ENCODE measurements at regions not wholly inside any gene's neighbourhood (a gene's known extent, or its start where the extent isn't known, plus 50 kb on each side); places are given as distances from the start of the nearest gene placed in this dataset.

GRCh38 chr9:107918749-107919148, 429.2 kb upstream of the KLF4 start:
- no peaks in the 10 kb centered on the region for H3K36me3 Mint-ChIP-seq (ENCODE audit: low read depth, unreplicated experiment)
- no peaks in the 10 kb centered on the region for H4K20me1 ChIP-seq (ENCODE audit: insufficient read depth, low read length)
- no peaks in the 10 kb centered on the region for H3K4me1 ChIP-seq (ENCODE audit: insufficient read depth, low read length)
- no peaks in the 10 kb centered on the region for H3K9me3 ChIP-seq (ENCODE audit: insufficient read depth, low read depth, low read length)
- H3K9ac ChIP-seq (ENCODE audit: low read length), result no peak overlapping the region
- H3K4me2 ChIP-seq (ENCODE audit: low read length), result no peak overlapping the region
- FAIRE-seq (no peak), DNase-seq (ENCODE audit: low read depth) (no peak)
- TF ChIP-seq CTCF (IDR thresholded peaks at IDR 0.05; ENCODE audit: insufficient read depth, low read depth, low read length) (no peak), EZH2 (IDR thresholded peaks at IDR 0.05; ENCODE audit: insufficient read depth, low read length) (no peak)
- H3K4me3 Mint-ChIP-seq (ENCODE audit: unreplicated experiment), result no peak overlapping the region
- no peaks in the 10 kb centered on the region for H3K4me1 Mint-ChIP-seq (ENCODE audit: low read depth, unreplicated experiment)
- H3K36me3 ChIP-seq (ENCODE audit: insufficient read depth, low read length), result no peaks in the 10 kb centered on the region
- peaks cover 5% of the 10 kb centered on the region for H3K9me3 Mint-ChIP-seq (ENCODE audit: unreplicated experiment)
- no peak overlapping the region for H3K4me3 ChIP-seq (ENCODE audit: insufficient read depth, low read depth, low read length)
- H3K79me2 ChIP-seq (ENCODE audit: insufficient read depth, low read length), result no peaks in the 10 kb centered on the region
- H2AFZ ChIP-seq (ENCODE audit: low read depth, low read length), result no peak overlapping the region
- H3K27ac Mint-ChIP-seq (ENCODE audit: unreplicated experiment), result no peak overlapping the region
- no peak overlapping the region for H3K27ac ChIP-seq (ENCODE audit: low read depth, low read length)
- H3K27me3 Mint-ChIP-seq (ENCODE audit: low read depth, unreplicated experiment), result peaks cover 15% of the 10 kb centered on the region
- no peaks in the 10 kb centered on the region for H3K27me3 ChIP-seq (ENCODE audit: insufficient read depth, low read length)

- Histone ChIP-seq H3K9me3 (ENCODE audit: insufficient read depth, low read depth, low read length) (no peaks in the 10 kb centered on the region), H3K36me3 (ENCODE audit: insufficient read depth, low read length) (no peaks in the 10 kb centered on the region), H3K79me2 (ENCODE audit: insufficient read depth, low read length) (no peaks in the 10 kb centered on the region), H3K4me3 (ENCODE audit: insufficient read depth, low read depth, low read length) (no peak overlapping the region), H3K4me1 (ENCODE audit: insufficient read depth, low read length) (no peaks in the 10 kb centered on the region), H3K27me3 (ENCODE audit: insufficient read depth, low read length) (no peaks in the 10 kb centered on the region), H3K4me2 (ENCODE audit: low read length) (no peak overlapping the region), H3K27ac (ENCODE audit: low read depth, low read length) (no peak overlapping the region), H3K9ac (ENCODE audit: low read length) (no peak overlapping the region), H2AFZ (ENCODE audit: low read depth, low read length) (no peak overlapping the region), H4K20me1 (ENCODE audit: insufficient read depth, low read length) (no peaks in the 10 kb centered on the region)
- DNase-seq (ENCODE audit: low read depth) (no peak), FAIRE-seq (no peak)
- Mint-ChIP-seq H3K27ac (ENCODE audit: unreplicated experiment) (no peak overlapping the region), H3K4me3 (ENCODE audit: unreplicated experiment) (no peak overlapping the region), H3K36me3 (ENCODE audit: low read depth, unreplicated experiment) (no peaks in the 10 kb centered on the region), H3K4me1 (ENCODE audit: low read depth, unreplicated experiment) (no peaks in the 10 kb centered on the region), H3K9me3 (ENCODE audit: unreplicated experiment) (peaks cover 5% of the 10 kb centered on the region), H3K27me3 (ENCODE audit: low read depth, unreplicated experiment) (peaks cover 4% of the 10 kb centered on the region)
- TF ChIP-seq CTCF (IDR thresholded peaks at IDR 0.05; ENCODE audit: insufficient read depth, low read depth, low read length) (no peak), EZH2 (IDR thresholded peaks at IDR 0.05; ENCODE audit: insufficient read depth, low read length) (no peak)
Measured at GRCh38 chr9:107914151-107914550, 424.6 kb upstream of the KLF4 start.

GRCh38 chr9:107907715-107908114, 418.1 kb upstream of the KLF4 start:
- Mint-ChIP-seq H3K4me1 (ENCODE audit: low read depth, unreplicated experiment) (peaks cover 4% of the 10 kb centered on the region), H3K27me3 (ENCODE audit: low read depth, unreplicated experiment) (peaks cover 9% of the 10 kb centered on the region), H3K36me3 (ENCODE audit: low read depth, unreplicated experiment) (no peaks in the 10 kb centered on the region), H3K27ac (ENCODE audit: unreplicated experiment) (no peak overlapping the region), H3K9me3 (ENCODE audit: unreplicated experiment) (no peaks in the 10 kb centered on the region), H3K4me3 (ENCODE audit: unreplicated experiment) (no peak overlapping the region)
- no peaks in the 10 kb centered on the region for H3K9me3 ChIP-seq (ENCODE audit: insufficient read depth, low read depth, low read length)
- H3K4me2 ChIP-seq (ENCODE audit: low read length), result no peak overlapping the region
- no peak overlapping the region for H3K4me3 ChIP-seq (ENCODE audit: insufficient read depth, low read depth, low read length)
- no peaks in the 10 kb centered on the region for H4K20me1 ChIP-seq (ENCODE audit: insufficient read depth, low read length)
- no peaks in the 10 kb centered on the region for H3K27me3 ChIP-seq (ENCODE audit: insufficient read depth, low read length)
- FAIRE-seq (no peak), DNase-seq (ENCODE audit: low read depth) (no peak)
- H3K4me1 ChIP-seq (ENCODE audit: insufficient read depth, low read length), result no peaks in the 10 kb centered on the region
- no peak overlapping the region for H3K27ac ChIP-seq (ENCODE audit: low read depth, low read length)
- TF ChIP-seq CTCF (IDR thresholded peaks at IDR 0.05; ENCODE audit: insufficient read depth, low read depth, low read length) (no peak), EZH2 (IDR thresholded peaks at IDR 0.05; ENCODE audit: insufficient read depth, low read length) (no peak)
- H3K36me3 ChIP-seq (ENCODE audit: insufficient read depth, low read length), result no peaks in the 10 kb centered on the region
- no peak overlapping the region for H2AFZ ChIP-seq (ENCODE audit: low read depth, low read length)
- H3K79me2 ChIP-seq (ENCODE audit: insufficient read depth, low read length), result no peaks in the 10 kb centered on the region
- no peak overlapping the region for H3K9ac ChIP-seq (ENCODE audit: low read length)

Data from astrocyte (in vitro differentiated cells and primary cell).